Globus pallidus (tissue), 1 donor: ENCODE measurements at regions not wholly inside any gene's neighbourhood (a gene's known extent, or its start where the extent isn't known, plus 50 kb on each side); places are given as distances from the start of the nearest gene placed in this dataset.
"Not testable (repeated sequence)": the region's sequence is repeated elsewhere in the genome, so short reads cannot be mapped to it uniquely, and the experiment has no call there.

Experiments
- DNase-seq: peaks from one replicate; pipeline ENCODE4 v3.0.0-alpha.2; 2015; ENCODE audit warnings: low spot score

GRCh38 chr4:17010426-17011087 lies 112.1 kb upstream of the LDB2 start:
- DNase-seq, result no peak

- DNase-seq, result no peak
Observed at GRCh38 chr4:17009871-17010367, 111.5 kb upstream of the LDB2 start.

- DNase-seq, result no peak
Observed at GRCh38 chr4:17008834-17009345, 110.4 kb upstream of the LDB2 start.

- DNase-seq, result not testable (repeated sequence)
Observed at GRCh38 chr4:17003606-17004392, 105.4 kb upstream of the LDB2 start.

- DNase-seq, result no peak
Observed at GRCh38 chr4:16995451-16995850, 97.0 kb upstream of the LDB2 start.

GRCh38 chr4:16993956-16994840 lies 95.8 kb upstream of the LDB2 start:
- DNase-seq, result no peak

- DNase-seq, result no peak
Observed at GRCh38 chr4:16992566-16993225, 94.3 kb upstream of the LDB2 start.

GRCh38 chr4:16991450-16991849 lies 93.0 kb upstream of the LDB2 start:
- DNase-seq, result no peak

- DNase-seq, result no peak
Observed at GRCh38 chr4:16989371-16989770, 90.9 kb upstream of the LDB2 start.

GRCh38 chr4:16988814-16989213 lies 90.4 kb upstream of the LDB2 start:
- no peak for DNase-seq

- DNase-seq, result no peak
Observed at GRCh38 chr4:16977081-16977480, 78.6 kb upstream of the LDB2 start.

- no peak for DNase-seq
Observed at GRCh38 chr4:16969696-16970135, 71.3 kb upstream of the LDB2 start.

GRCh38 chr4:16967722-16968121 lies 69.3 kb upstream of the LDB2 start:
- DNase-seq, result peak; percentile 2

- DNase-seq, result no peak
Observed at GRCh38 chr4:16959305-16959704, 60.9 kb upstream of the LDB2 start.

GRCh38 chr4:16952896-16953630 lies 54.6 kb upstream of the LDB2 start:
- DNase-seq, result no peak

- no peak for DNase-seq
Observed at GRCh38 chr4:16952462-16952871, 54.0 kb upstream of the LDB2 start.
